GM12878 (cell line): ENCODE measurements at regions not wholly inside any gene's neighbourhood (a gene's known extent, or its start where the extent isn't known, plus 50 kb on each side); places are given as distances from the start of the nearest gene placed in this dataset.

Source experiments
- ATAC-seq: fragments of 200-7000 bp; cut with Tn5 transposase; 3 replicates; pipeline ENCODE4 v1.9.1; 2020; ENCODE audit warnings: mild to moderate bottlenecking, moderate library complexity
- BruUV-seq: library from RNA; stranded (reverse); fragments of 400-500 nt; replicated peaks from 2 replicates; lab custom pipeline; 2021; lab: Mats Ljungman, UMichigan
- CTCF ChIA-PET: fragments of 300-600 bp; sonication (Branson Sonifier 250); formaldehyde crosslinking; extraction: SDS; loops from one replicate; lab custom pipeline; 2021; ENCODE audit warnings: inconsistent platforms; lab: Yijun Ruan, JAX
- POLR2A ChIA-PET: fragments of 350-600 bp; formaldehyde crosslinking; extraction: SDS; loops from one replicate; lab custom pipeline; 2021; ENCODE audit warnings: inconsistent platforms; lab: Charles Lee
- RAD21 ChIA-PET: fragments of 300-600 bp; sonication (Branson Sonifier 250); formaldehyde crosslinking; loops from one replicate; lab custom pipeline; 2023; ENCODE audit warnings: antibody characterized with exemption; ENCODE audit not compliant: unreplicated experiment; lab: Charles Lee
- SMC1A ChIA-PET: fragments of 300-600 bp; sonication (Branson Sonifier 250); formaldehyde crosslinking; loops from one replicate; lab custom pipeline; 2023; ENCODE audit not compliant: unreplicated experiment, uncharacterized antibody; lab: Charles Lee
- DNase-seq: peaks from one replicate; pipeline ENCODE4 v3.0.0-alpha.2; 2011; ENCODE audit warnings: low read depth, low spot score
- FAIRE-seq: peaks from 3 replicates; lab custom pipeline; 2011; peaks lifted over from hg19 to GRCh38; lab: Jason Lieb, UNC
- H2AFZ ChIP-seq: 2 replicates; pipeline ENCODE4 v1.6.0; 2011; ENCODE audit warnings: low read depth, low read length, control low read depth; ENCODE audit not compliant: control insufficient read depth
- H3K27ac ChIP-seq: 2 replicates; pipeline ENCODE4 v1.5.1; 2011; ENCODE audit warnings: control low read depth; ENCODE audit not compliant: control insufficient read depth, insufficient read depth
- H3K27me3 ChIP-seq, 2 experiments: replicated peaks in 1 of 2; 2 replicates each; pipeline versions ENCODE4 v1.6.0 to v1.6.1; 2011; ENCODE audit warnings: low read length in 1 of 2; ENCODE audit not compliant: control insufficient read depth in 2 of 2, insufficient read depth in 2 of 2
- H3K36me3 ChIP-seq, 2 experiments: 2 replicates each; pipeline ENCODE4 v1.5.1; 2011; ENCODE audit warnings: low read length in 1 of 2; ENCODE audit not compliant: control insufficient read depth in 2 of 2, insufficient read depth in 2 of 2
- H3K4me1 ChIP-seq: 2 replicates; pipeline ENCODE4 v1.6.1; 2011; ENCODE audit warnings: mild to moderate bottlenecking, low read length, moderate library complexity, mixed read lengths; ENCODE audit not compliant: control insufficient read depth, insufficient read depth
- H3K4me2 ChIP-seq: 2 replicates; pipeline ENCODE4 v1.6.0; 2011; ENCODE audit warnings: control low read depth; ENCODE audit not compliant: control insufficient read depth, insufficient read depth
- H3K4me3 ChIP-seq: fragments of 200-600 bp; sonication (generic); 2 replicates; pipeline ENCODE4 v1.5.1; 2016
- H3K79me2 ChIP-seq: 2 replicates; pipeline ENCODE4 v1.6.0; 2011; ENCODE audit warnings: low read length; ENCODE audit not compliant: control insufficient read depth, insufficient read depth
- H3K9ac ChIP-seq: 2 replicates; pipeline ENCODE4 v1.8.0; 2011; ENCODE audit warnings: low read length, control low read depth, mixed read lengths; ENCODE audit not compliant: control insufficient read depth, insufficient read depth
- H3K9me3 ChIP-seq: replicated peaks from 3 replicates; pipeline ENCODE4 v1.5.1; 2011; ENCODE audit warnings: mild to moderate bottlenecking, low read length; ENCODE audit not compliant: control insufficient read depth, insufficient read depth
- H4K20me1 ChIP-seq: 2 replicates; pipeline ENCODE4 v1.6.0; 2011; ENCODE audit not compliant: control insufficient read depth, insufficient read depth
- BMI1 ChIP-seq: fragments of 450-650 bp; IDR thresholded peaks from 2 replicates; pipeline ENCODE4 v1.6.1; 2016; ENCODE audit warnings: mild to moderate bottlenecking, moderate library complexity, borderline replicate concordance
- IRF4 ChIP-seq: IDR thresholded peaks from 2 replicates; pipeline ENCODE4 v1.6.1; 2011; ENCODE audit warnings: low read depth, low read length
- KDM1A ChIP-seq: fragments of 200-600 bp; sonication (generic); IDR thresholded peaks from 2 replicates; pipeline ENCODE4 v1.6.1; 2016; ENCODE audit warnings: borderline replicate concordance
- NR2F1 ChIP-seq: fragments of 450-650 bp; conservative IDR thresholded peaks from 2 replicates; pipeline ENCODE4 v1.6.1; 2017; ENCODE audit warnings: mild to moderate bottlenecking
- SIN3A ChIP-seq: IDR thresholded peaks from 2 replicates; pipeline ENCODE4 v1.6.1; 2012; ENCODE audit warnings: low read depth, low read length, improper control_type of control experiment
- SMARCA5 ChIP-seq: fragments of 450-650 bp; IDR thresholded peaks from 2 replicates; pipeline ENCODE4 v1.6.1; 2017; ENCODE audit warnings: mild to moderate bottlenecking
- SMC3 ChIP-seq: IDR thresholded peaks from 2 replicates; pipeline ENCODE4 v1.6.1; 2011; ENCODE audit warnings: low read length, improper control_type of control experiment, borderline replicate concordance
- ZSCAN29 ChIP-seq: fragments of 450-650 bp; IDR thresholded peaks from 2 replicates; pipeline ENCODE4 v1.6.1; 2017; ENCODE audit warnings: mild to moderate bottlenecking, moderate library complexity
- WGBS: methylation state at CpG from one replicate; pipeline ENCODE4 v1.1.6; 2016; ENCODE audit warnings: low lambda C conversion rate; ENCODE audit not compliant: insufficient replicate concordance, insufficient coverage; ENCODE audit errors: missing lambda C conversion rate; 5-methylcytosine and 5-hydroxymethylcytosine counted together
- in situ Hi-C: fragments of 300-500 bp; cut with MboI; formaldehyde crosslinking; loops from 9 replicates; pipeline ENCODE4 v1.14.3; 2018; ENCODE audit warnings: mixed read lengths
- intact Hi-C: fragments of 100-400 bp; cut with micrococcal nuclease; formaldehyde crosslinking; loops from one replicate; pipeline ENCODE4 v1.14.2; 2022; ENCODE audit not compliant: unreplicated experiment
- TF ChIP-seq, protein P1 (sequence below): IDR thresholded peaks from 2 replicates; pipeline ENCODE4 v1.6.1; 2012; ENCODE audit warnings: mild to moderate bottlenecking, low read depth, low read length

DNA sequence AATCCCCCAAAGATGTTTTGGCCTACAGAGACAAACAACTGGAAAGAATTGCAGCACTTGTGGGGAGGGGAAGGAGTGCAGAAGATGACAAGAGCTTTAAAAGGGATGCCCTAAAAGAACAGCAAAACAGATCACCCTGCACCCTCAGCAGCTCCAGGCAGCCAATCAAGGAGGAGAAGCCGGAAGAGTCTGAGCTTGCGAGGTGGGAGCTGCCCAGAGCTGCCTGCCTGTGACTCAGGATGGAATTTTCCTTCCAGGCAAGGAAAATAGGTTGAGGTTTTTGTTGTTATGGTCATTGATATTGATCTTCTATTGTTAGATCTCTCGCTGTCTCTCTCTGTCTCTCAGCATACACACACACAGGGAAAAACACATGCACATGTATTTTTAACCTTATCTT, 70.3 kb upstream of the MAP1B start:
- no peak overlapping the region for H3K4me2 ChIP-seq
- 28% methylated on average over 3 of the region's 3 CpGs for WGBS
- POLR2A ChIA-PET: no interaction called here

More for the DNA sequence above, 70.3 kb upstream of the MAP1B start:
- Histone ChIP-seq H2AFZ (no peak overlapping the region), H4K20me1 (no peaks in the 10 kb centered on the region), H3K4me1 (no peaks in the 10 kb centered on the region), H3K9me3 (no peaks in the 10 kb centered on the region), H3K4me3 (no peak overlapping the region), H3K27ac (no peak overlapping the region), H3K9ac (no peak overlapping the region), H3K36me3 (no peaks in the 10 kb centered on the region), H3K27me3 (peaks cover 0 to 3% of the 10 kb centered on the region in 2 experiments; a peak in 3 of 4 replicates), H3K79me2 (no peaks in the 10 kb centered on the region)
- ATAC-seq: no peak
- no peak for DNase-seq
- ChIA-PET RAD21 (no interaction called here), SMC1A (no interaction called here), CTCF (no interaction called here)
- TF ChIP-seq BMI1 (no peak), SMARCA5 (no peak), NR2F1 (no peak), IRF4 (no peak), SIN3A (no peak), KDM1A (no peak), ZSCAN29 (no peak), SMC3 (no peak)
- TF ChIP-seq, protein P1, sequence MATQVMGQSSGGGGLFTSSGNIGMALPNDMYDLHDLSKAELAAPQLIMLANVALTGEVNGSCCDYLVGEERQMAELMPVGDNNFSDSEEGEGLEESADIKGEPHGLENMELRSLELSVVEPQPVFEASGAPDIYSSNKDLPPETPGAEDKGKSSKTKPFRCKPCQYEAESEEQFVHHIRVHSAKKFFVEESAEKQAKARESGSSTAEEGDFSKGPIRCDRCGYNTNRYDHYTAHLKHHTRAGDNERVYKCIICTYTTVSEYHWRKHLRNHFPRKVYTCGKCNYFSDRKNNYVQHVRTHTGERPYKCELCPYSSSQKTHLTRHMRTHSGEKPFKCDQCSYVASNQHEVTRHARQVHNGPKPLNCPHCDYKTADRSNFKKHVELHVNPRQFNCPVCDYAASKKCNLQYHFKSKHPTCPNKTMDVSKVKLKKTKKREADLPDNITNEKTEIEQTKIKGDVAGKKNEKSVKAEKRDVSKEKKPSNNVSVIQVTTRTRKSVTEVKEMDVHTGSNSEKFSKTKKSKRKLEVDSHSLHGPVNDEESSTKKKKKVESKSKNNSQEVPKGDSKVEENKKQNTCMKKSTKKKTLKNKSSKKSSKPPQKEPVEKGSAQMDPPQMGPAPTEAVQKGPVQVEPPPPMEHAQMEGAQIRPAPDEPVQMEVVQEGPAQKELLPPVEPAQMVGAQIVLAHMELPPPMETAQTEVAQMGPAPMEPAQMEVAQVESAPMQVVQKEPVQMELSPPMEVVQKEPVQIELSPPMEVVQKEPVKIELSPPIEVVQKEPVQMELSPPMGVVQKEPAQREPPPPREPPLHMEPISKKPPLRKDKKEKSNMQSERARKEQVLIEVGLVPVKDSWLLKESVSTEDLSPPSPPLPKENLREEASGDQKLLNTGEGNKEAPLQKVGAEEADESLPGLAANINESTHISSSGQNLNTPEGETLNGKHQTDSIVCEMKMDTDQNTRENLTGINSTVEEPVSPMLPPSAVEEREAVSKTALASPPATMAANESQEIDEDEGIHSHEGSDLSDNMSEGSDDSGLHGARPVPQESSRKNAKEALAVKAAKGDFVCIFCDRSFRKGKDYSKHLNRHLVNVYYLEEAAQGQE: no peak
- intact Hi-C loops: no loop called here
- no peak for FAIRE-seq
- in situ Hi-C loops: no loop called here
- BruUV-seq: no TSS peak
